H7 (cell line): ENCODE measurements at regions not wholly inside any gene's neighbourhood (a gene's known extent, or its start where the extent isn't known, plus 50 kb on each side); places are given as distances from the start of the nearest gene placed in this dataset.
"Not testable (repeated sequence)": the region's sequence is repeated elsewhere in the genome, so short reads cannot be mapped to it uniquely, and the experiment has no call there.

Experiments used
- DNase-seq: peaks from one replicate; pipeline ENCODE4 v3.0.0; 2012
- H3K27me3 ChIP-seq: 2 replicates; pipeline ENCODE4 v1.6.0; 2011; ENCODE audit warnings: mild to moderate bottlenecking, low read length; ENCODE audit not compliant: control insufficient read depth, insufficient read depth
- H3K36me3 ChIP-seq: replicated peaks from 2 replicates; pipeline ENCODE4 v1.5.1; 2011; ENCODE audit warnings: low read length; ENCODE audit not compliant: control insufficient read depth, insufficient read depth
- H3K4me3 ChIP-seq: 2 replicates; pipeline ENCODE4 v1.5.1; 2011; ENCODE audit warnings: low read depth, mild to moderate bottlenecking, control low read depth, low read length, moderate library complexity; ENCODE audit not compliant: insufficient read depth

GRCh38 chr2:87518066-87518465 lies 229.8 kb upstream of the PLGLB2 start:
- not testable (repeated sequence) for H3K4me3 ChIP-seq, H3K36me3 ChIP-seq, H3K27me3 ChIP-seq, DNase-seq

GRCh38 chr2:87518547-87518946 lies 229.3 kb upstream of the PLGLB2 start:
- not testable (repeated sequence) for H3K27me3 ChIP-seq, H3K36me3 ChIP-seq, DNase-seq, H3K4me3 ChIP-seq

DNA sequence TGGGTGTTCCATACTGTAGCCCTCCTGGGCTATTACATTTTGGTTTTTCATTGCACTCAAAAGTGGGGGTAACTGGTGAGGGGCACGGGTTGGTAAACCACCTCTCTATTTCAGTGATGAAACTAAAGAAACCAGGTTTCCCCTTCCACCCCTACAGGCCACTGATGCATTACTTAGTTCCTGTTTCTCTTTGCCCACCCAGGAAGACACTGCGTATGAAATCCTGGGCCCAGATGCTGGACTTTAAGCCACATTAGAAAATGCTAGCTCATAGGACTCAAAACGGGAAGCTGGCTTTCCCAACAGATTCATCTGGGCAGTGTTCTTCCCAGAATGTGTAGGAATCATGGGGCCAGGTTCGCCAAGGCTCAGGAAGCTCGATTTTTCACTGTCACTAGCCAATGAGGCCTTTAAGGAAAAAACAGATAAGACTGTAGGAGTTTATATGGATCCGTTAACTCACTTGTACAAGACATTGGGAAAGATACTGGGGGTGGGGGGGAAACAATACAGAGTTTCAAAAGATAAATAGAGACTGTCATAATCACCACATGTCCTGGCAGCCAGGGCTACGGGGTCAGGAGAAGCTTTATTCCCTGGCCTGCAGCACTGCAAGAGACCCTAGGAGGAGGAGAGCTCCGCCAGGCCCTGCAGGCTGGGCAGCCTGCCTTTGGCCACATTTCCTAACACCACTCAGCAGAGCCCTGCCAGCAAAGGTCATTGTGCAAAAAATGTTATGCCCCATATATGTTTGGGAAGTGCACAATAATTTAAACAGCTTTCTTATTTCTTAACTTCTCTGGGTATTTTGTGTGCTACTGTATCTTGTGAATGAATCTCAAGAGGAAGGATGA lies 228.5 kb upstream of the PLGLB2 start:
- not testable (repeated sequence) for H3K27me3 ChIP-seq, DNase-seq, H3K4me3 ChIP-seq

GRCh38 chr2:87521057-87521456 lies 226.8 kb upstream of the PLGLB2 start:
- not testable (repeated sequence) for H3K27me3 ChIP-seq, H3K36me3 ChIP-seq, DNase-seq, H3K4me3 ChIP-seq

More for the DNA sequence above, 228.5 kb upstream of the PLGLB2 start:
- not testable (repeated sequence) for H3K36me3 ChIP-seq

GRCh38 chr2:87521489-87521888 lies 226.4 kb upstream of the PLGLB2 start:
- H3K4me3 ChIP-seq, H3K36me3 ChIP-seq, DNase-seq, H3K27me3 ChIP-seq: not testable (repeated sequence)

DNA sequence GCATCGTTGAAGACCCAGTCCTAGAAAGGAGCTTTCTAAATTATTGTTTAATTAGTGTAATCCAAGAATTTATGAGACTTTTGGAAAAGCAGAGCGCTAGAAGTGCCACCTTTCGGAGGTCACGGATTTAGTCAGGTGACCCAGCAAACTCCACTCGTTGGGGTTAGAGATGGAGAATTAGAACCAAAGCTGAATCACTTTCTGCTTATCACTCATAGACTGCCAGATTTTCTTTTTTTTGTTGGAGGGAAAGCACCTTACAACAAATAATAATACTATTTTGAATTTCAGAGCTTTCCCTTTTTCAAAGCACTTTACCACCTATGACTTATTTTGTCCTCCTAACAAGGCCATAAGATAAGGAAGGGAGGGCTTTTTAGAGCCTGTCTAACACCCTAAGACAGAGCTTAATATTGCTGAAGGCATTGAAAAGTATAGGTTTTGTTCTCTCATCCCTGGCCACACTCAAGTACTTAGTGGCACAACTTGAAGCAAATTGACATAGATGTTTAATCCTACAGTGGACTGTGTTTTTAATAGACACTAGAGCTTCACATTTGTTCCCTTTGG lies 223.2 kb upstream of the PLGLB2 start:
- DNase-seq, result not testable (repeated sequence)

GRCh38 chr2:87525497-87525991 lies 222.3 kb upstream of the PLGLB2 start:
- not testable (repeated sequence) for H3K36me3 ChIP-seq, H3K27me3 ChIP-seq, DNase-seq, H3K4me3 ChIP-seq

More for the DNA sequence above, 223.2 kb upstream of the PLGLB2 start:
- not testable (repeated sequence) for H3K4me3 ChIP-seq, H3K36me3 ChIP-seq, H3K27me3 ChIP-seq

- not testable (repeated sequence) for H3K27me3 ChIP-seq, H3K4me3 ChIP-seq, H3K36me3 ChIP-seq, DNase-seq
These were observed 221.6 kb upstream of the PLGLB2 start for GRCh38 chr2:87526258-87526657.

DNA sequence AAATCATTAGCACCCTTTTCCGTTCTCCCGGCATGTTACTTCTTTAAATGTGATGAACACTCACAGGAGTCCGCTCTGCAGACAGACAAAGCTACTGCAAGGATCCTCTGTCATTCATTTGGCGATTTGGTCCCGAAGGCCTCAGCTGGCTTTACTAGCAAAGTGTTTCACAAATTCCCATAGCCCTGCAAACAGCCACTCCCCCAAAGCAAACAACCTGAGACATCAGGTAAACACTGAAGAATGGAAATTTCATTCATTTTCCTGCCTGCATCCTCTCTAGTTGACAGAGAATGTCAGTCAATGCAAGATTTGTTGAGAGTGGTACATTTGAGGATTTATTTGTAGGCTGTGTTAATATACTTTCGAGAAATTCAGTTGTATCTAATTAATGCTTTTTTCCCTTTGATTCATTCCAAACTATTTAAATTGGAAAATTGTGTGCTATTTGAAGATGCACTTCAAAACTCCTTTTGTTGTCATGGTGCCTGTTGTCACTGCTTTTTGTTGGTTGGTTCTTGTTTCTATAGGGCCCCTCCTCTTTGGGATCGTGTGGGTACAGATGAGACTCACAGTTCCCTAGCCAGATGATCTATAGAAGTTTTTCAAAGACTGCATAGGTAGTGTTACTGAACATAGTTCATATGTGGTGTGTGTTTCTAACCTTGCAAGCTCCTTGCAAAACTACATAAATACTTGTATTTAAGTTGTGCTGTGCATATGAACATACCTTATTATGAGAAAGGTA lies 215.7 kb upstream of the PLGLB2 start:
- H3K27me3 ChIP-seq, H3K4me3 ChIP-seq, H3K36me3 ChIP-seq: not testable (repeated sequence)
- DNase-seq, result peak; percentile 8

- H3K4me3 ChIP-seq, H3K36me3 ChIP-seq, H3K27me3 ChIP-seq, DNase-seq: not testable (repeated sequence)
These were observed 214.3 kb upstream of the PLGLB2 start for GRCh38 chr2:87533390-87534272.

- not testable (repeated sequence) for H3K27me3 ChIP-seq, H3K4me3 ChIP-seq, H3K36me3 ChIP-seq, DNase-seq
These were observed 213.5 kb upstream of the PLGLB2 start for GRCh38 chr2:87534273-87534889.

- H3K4me3 ChIP-seq, DNase-seq, H3K27me3 ChIP-seq, H3K36me3 ChIP-seq: not testable (repeated sequence)
These were observed 211.5 kb upstream of the PLGLB2 start for GRCh38 chr2:87536427-87536826.

DNA sequence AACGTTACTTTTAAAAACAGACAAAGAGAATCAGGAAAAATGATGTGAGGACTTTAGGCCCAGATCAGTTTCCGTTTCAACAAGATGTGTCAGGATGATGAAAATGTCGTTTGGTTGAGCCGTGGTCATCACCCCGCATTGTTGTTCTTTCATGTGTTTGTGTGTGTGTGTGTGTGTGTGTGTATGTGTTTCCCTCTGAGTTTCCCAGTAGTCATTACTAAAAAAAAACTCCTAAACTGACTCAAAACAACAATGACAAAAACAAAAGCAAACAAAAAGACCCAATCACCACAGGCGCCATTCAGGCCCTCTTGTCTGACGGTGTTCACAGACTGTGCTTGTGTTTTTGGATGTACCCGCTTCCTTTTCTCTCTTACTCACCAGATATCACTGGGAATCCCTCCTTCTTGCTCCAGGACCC lies 210.6 kb upstream of the PLGLB2 start:
- H3K4me3 ChIP-seq, DNase-seq, H3K27me3 ChIP-seq, H3K36me3 ChIP-seq: not testable (repeated sequence)

GRCh38 chr2:87538268-87538667 lies 209.6 kb upstream of the PLGLB2 start:
- not testable (repeated sequence) for H3K36me3 ChIP-seq, H3K27me3 ChIP-seq, H3K4me3 ChIP-seq, DNase-seq
